ENCODE measurements at regions not wholly inside any gene's neighbourhood (a gene's known extent, or its start where the extent isn't known, plus 50 kb on each side); places are given as distances from the start of the nearest gene placed in this dataset.

DNA sequence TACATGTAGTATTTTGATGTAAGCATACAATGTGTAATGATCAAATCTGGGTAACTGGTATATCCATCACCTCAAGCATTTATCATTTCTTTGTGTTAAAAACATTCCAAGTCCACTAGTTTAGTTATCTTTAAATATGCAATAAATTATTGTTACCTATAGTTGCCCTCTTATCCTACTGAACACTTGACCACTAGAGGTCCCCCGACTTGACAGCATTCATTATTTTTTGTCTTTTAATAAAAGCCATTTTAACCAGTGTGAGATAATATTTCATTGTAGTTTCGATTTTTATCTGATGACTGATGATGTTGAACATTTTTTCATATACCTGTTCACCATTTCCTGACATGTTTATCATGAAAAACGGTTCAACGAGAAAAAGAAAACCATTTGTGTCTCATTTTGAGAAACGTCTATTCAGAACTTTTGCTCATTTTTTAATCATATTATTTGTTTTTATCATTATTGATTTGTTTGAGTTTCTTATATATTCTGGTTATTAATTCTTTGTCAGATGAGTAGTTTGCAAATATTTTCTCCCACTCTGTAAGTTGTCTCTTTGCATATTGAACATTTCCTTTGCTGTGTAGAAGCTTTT is 199.0 kb upstream of the CXXC4 start:
- H3K4ac ChIP-seq (replicated peaks; ENCODE audit: insufficient read length, low read depth, low read length), result no peak overlapping the region
- no peak for FAIRE-seq
- H3K23ac ChIP-seq (ENCODE audit: insufficient read length), result no peak overlapping the region

More for the DNA sequence above, 199.0 kb upstream of the CXXC4 start:
- no peak overlapping the region for H2BK20ac ChIP-seq (ENCODE audit: low read length)
- no peak overlapping the region for H2BK15ac ChIP-seq (ENCODE audit: low read length)
- no peaks in the 10 kb centered on the region for H3K23me2 ChIP-seq (ENCODE audit: low read depth, low read length)
- H3K9ac ChIP-seq (replicated peaks in 1 of 4; ENCODE audit: extremely low read depth in 1 of 4, low read depth in 3 of 4, low read length in 3 of 4), result no peak overlapping the region
- H3K4me3 ChIP-seq (ENCODE audit: extremely low read depth in 1 of 4, insufficient read depth in 2 of 4, low read depth in 3 of 4, low read length in 4 of 4), result no peak overlapping the region
- TF ChIP-seq RNF2 (IDR thresholded peaks at IDR 0.05; ENCODE audit: borderline replicate concordance, low read depth, low read length, missing control alignments, poor library complexity, severe bottlenecking), result no peak
- TF ChIP-seq RAD21 (IDR thresholded peaks at IDR 0.05 in 1 of 2, conservative IDR thresholded peaks at IDR 0.05 in 1 of 2; ENCODE audit: low read depth in 2 of 2, low read length in 2 of 2), result 0 out of 4 replicates have a peak, but pooled peaks of 1 of the 2 experiments have one; percentile 7
- no peak for TF ChIP-seq RFX5 (IDR thresholded peaks at IDR 0.05; ENCODE audit: borderline replicate concordance, low read depth, low read length)
- TF ChIP-seq MAFK (IDR thresholded peaks at IDR 0.05; ENCODE audit: low read depth, low read length), result no peak
- no peak for TF ChIP-seq PHF8 (conservative IDR thresholded peaks at IDR 0.05; ENCODE audit: low read depth, low read length)
- no peak for TF ChIP-seq RXRA (IDR thresholded peaks at IDR 0.05; ENCODE audit: insufficient read depth, low read depth, low read length)
- no peak for TF ChIP-seq SP1 (IDR thresholded peaks at IDR 0.05; ENCODE audit: low read depth, low read length)
- TF ChIP-seq, protein P1, sequence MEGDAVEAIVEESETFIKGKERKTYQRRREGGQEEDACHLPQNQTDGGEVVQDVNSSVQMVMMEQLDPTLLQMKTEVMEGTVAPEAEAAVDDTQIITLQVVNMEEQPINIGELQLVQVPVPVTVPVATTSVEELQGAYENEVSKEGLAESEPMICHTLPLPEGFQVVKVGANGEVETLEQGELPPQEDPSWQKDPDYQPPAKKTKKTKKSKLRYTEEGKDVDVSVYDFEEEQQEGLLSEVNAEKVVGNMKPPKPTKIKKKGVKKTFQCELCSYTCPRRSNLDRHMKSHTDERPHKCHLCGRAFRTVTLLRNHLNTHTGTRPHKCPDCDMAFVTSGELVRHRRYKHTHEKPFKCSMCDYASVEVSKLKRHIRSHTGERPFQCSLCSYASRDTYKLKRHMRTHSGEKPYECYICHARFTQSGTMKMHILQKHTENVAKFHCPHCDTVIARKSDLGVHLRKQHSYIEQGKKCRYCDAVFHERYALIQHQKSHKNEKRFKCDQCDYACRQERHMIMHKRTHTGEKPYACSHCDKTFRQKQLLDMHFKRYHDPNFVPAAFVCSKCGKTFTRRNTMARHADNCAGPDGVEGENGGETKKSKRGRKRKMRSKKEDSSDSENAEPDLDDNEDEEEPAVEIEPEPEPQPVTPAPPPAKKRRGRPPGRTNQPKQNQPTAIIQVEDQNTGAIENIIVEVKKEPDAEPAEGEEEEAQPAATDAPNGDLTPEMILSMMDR (IDR thresholded peaks at IDR 0.05; ENCODE audit: control extremely low read depth in 1 of 3, insufficient read depth in 1 of 3, low read depth in 1 of 3, low read length in 3 of 3), result peak in 1 of 3 experiments; percentile 33; a peak in 2 of 4 replicates
- TF ChIP-seq SIRT6 (IDR thresholded peaks at IDR 0.05; ENCODE audit: low read length), result no peak
- TF ChIP-seq KDM4A (IDR thresholded peaks at IDR 0.05; ENCODE audit: low read depth, low read length, severe bottlenecking), result no peak
- no peaks in the 10 kb centered on the region for H3K79me1 ChIP-seq (ENCODE audit: low read depth, low read length)
- no peaks in the 10 kb centered on the region for H3K79me2 ChIP-seq (ENCODE audit: control insufficient read depth in 1 of 2, insufficient read depth in 2 of 2, low read length in 2 of 2)
- DNase-seq (ENCODE audit: low read depth in 1 of 2, low spot score in 2 of 2), result no peak
- no peak overlapping the region for H2BK120ac ChIP-seq (replicated peaks; ENCODE audit: low read depth, low read length)
- no peak overlapping the region for H2AK5ac ChIP-seq (ENCODE audit: low read depth, low read length)
- H3K9me3 ChIP-seq (ENCODE audit: insufficient read depth in 2 of 2, low read depth in 1 of 2, low read length in 1 of 2), result no peaks in the 10 kb centered on the region
- H3K27me3 ChIP-seq (replicated peaks in 1 of 4; ENCODE audit: control insufficient read depth in 3 of 4, extremely low read depth in 1 of 4, insufficient read depth in 3 of 4, low read length in 3 of 4), result no peaks in the 10 kb centered on the region
- no peak overlapping the region for H3K27ac ChIP-seq (ENCODE audit: low read depth, low read length)
- 83% methylated on average over 5 of the region's 5 CpGs; no CpG with 5 or more reads in 1 of the 2 experiments for WGBS, 2 experiments (ENCODE audit: extremely low coverage in 1 of 2, insufficient coverage in 1 of 2, insufficient read length in 1 of 2, insufficient replicate concordance in 2 of 2, low coverage in 1 of 2, low lambda C conversion rate in 2 of 2, missing lambda C conversion rate in 1 of 2)
- no peak overlapping the region for H3K56ac ChIP-seq (replicated peaks; ENCODE audit: insufficient read length, low read depth, low read length)
- ChIA-PET POLR2A (ENCODE audit: partially characterized antibody) (no interaction called here), CTCF (ENCODE audit: partially characterized antibody) (no interaction called here)
- no peak overlapping the region for H3K4me2 ChIP-seq (ENCODE audit: insufficient read depth in 1 of 2, low read depth in 2 of 2, low read length in 2 of 2)
- no peak overlapping the region for H3K14ac ChIP-seq (ENCODE audit: insufficient read length)
- no peak overlapping the region for H4K91ac ChIP-seq (replicated peaks; ENCODE audit: insufficient read length, low read length)
- no peak overlapping the region for H4K8ac ChIP-seq (ENCODE audit: extremely low read depth, insufficient read depth, low read length)
- no peak overlapping the region for H3K18ac ChIP-seq (ENCODE audit: extremely low read depth, low read length)
- no peak overlapping the region for H2AFZ ChIP-seq (ENCODE audit: low read length)
- H2BK5ac ChIP-seq (ENCODE audit: low read depth, low read length), result no peak overlapping the region
- H2BK12ac ChIP-seq (ENCODE audit: low read depth, low read length), result no peak overlapping the region
- no peaks in the 10 kb centered on the region for H3K4me1 ChIP-seq (replicated peaks in 1 of 4; ENCODE audit: control insufficient read depth in 3 of 4, insufficient read depth in 4 of 4, low read length in 3 of 4)
- no peak overlapping the region for H4K5ac ChIP-seq (ENCODE audit: insufficient read length, low read depth, low read length)
- H4K20me1 ChIP-seq (replicated peaks in 1 of 2; ENCODE audit: control insufficient read depth in 1 of 2, insufficient read depth in 2 of 2, low read length in 2 of 2), result no peaks in the 10 kb centered on the region
- H3K36me3 ChIP-seq (ENCODE audit: control insufficient read depth in 2 of 4, insufficient read depth in 4 of 4, low read length in 3 of 4), result no peaks in the 10 kb centered on the region

Measured in H1 (cell line).